NCI-H2029 (cell line): ENCODE measurements at regions not wholly inside any gene's neighbourhood (a gene's known extent, or its start where the extent isn't known, plus 50 kb on each side); places are given as distances from the start of the nearest gene placed in this dataset.
"Not testable (repeated sequence)": the region's sequence is repeated elsewhere in the genome, so short reads cannot be mapped to it uniquely, and the experiment has no call there.

Experiments used
- DNase-seq: peaks from one replicate; lab custom pipeline; 2025; lab: John Stamatoyannopoulos, UW

DNA sequence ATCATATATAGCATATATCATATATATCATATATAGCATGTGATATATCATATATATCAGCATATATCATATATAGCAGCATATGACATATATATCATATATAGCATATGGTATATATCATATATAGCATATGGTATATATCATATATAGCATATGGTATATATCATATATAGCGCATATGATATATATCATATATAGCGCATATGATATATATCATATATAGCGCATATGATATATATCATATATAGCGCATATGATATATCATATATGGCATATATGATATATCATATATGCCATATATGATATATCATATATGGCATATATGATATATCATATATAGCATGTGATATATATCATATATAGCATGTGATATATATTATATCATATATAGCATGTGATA, 680.4 kb upstream of the HS3ST1 start:
- not testable (repeated sequence) for DNase-seq

DNA sequence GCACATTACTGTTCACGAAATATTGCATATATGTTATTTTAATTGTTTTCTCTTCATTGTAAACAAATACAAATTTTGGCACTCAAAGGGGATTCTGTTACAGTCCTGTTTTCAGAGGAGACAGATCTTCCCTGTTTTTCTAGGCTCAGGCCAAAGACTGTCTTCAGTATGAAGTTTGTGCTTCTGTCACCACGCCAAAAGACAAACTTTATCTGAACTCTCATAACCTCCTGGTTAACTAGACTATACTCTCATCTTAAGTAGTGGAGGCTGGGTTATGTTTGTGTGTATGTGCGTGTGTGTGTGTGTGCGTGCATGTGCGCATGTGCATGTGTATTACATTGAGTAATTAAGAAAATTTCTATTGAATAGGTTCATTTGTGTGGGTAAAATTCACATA, 676.8 kb upstream of the HS3ST1 start:
- DNase-seq = no peak

DNA sequence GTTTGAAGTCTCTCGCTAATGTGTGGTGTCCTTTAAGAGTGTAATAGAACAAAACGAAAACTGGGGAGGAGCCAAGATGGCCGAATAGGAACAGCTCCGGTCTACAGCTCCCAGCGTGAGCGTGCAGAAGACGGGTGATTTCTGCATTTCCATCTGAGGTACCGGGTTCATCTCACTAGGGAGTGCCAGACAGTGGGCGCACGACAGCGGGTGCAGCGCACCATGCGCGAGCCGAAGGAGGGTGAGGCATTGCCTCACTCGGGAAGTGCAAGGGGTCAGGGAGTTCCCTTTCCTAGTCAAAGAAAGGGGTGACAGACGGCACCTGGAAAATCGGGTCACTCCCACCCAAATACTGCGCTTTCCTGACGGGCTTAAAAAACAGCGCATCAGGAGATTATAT, 661.2 kb upstream of the HS3ST1 start:
- DNase-seq = not testable (repeated sequence)

DNA sequence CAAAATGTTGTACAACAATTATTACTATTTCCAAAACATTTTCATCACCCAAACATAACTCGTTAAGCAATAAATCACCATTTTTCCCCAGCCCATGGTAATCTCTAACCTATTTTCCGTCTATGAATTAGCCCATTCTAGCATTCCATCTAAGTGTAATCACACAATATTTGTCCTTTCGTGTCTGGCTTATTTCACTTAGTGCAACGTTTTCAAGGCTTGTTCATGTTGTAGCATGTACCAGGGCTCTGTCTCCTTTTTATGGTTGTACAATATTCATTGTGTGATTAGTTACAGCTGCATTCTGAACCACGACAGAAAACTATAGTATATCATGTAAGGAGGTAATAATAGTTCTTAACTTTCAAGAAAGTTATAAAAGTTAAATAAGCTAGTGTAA, 656.0 kb upstream of the HS3ST1 start:
- DNase-seq = no peak

DNA sequence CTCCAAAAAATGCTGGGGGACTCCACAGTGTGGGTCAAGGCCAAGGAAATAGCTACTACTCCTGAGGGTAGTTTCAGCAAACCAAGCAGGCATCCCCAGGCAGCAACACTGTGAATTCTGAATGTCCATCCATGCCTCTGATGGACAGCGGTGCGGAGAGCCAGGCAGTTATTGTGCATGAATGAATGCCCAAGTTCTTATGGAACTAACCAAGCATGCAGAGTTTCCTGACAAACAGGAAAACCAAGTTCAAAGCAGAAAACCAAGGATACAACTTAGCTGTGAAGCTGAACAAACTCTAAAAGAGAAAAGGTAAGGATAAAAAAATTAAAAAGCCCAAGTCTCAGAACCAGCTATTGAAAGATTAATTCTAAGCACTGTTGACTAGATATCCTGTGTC, 642.6 kb upstream of the HS3ST1 start:
- no peak for DNase-seq

DNA sequence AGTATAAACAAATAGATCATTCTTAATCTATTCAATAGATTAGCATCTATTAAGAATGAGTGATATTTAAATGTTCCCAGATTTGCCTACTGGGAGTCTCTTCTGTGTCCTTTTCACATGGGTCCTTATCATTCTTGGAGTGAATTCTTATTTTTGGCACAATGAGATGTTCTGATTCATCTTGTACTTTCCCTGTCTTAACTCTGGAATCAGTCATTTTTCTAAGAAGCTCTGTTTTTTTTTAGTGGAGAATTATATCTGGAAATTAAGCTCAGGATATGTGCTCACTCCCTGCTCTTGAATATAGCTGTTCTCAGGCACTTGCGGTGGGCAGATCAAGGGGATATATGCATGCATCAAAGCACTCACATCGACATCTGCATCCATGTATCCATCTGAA, 625.3 kb upstream of the HS3ST1 start:
- no peak for DNase-seq

DNA sequence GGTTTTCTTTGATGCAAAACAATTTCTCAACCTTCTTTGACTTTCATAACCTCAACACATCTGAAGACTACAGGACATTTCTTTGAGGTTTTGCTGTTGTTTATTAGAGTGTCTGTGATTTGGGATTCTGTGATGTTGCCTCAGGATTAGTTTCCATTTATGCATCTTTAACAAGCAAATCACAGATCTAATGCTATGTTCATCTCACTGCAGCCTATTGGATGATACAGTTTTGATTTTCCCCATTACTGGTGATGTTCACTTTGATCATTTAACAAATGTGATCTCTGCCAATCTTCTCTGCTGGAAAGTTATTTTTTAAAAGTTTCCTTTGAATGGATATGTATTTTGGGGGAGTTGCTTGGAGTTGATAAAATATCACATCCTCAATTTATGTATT, 624.9 kb upstream of the HS3ST1 start:
- no peak for DNase-seq

DNA sequence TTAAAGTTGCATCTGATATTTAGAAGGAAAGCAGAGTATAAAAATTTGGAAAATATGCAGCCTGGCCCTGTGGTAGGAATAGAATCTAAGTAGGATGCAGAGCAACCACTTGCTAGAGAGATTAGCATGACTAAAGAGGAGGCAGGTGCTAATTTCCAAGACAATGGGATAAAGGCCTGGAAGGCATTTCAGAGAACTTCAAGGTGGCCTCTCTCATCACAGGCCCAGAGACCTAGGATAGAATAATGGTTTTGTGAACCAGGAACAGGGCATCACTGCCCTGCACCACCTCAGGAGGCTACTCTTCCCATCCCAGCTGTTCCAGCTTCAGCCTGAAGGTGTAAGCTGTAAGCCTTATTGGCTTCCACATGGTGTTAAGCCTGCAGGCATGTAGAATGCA, 621.7 kb upstream of the HS3ST1 start:
- no peak for DNase-seq

DNA sequence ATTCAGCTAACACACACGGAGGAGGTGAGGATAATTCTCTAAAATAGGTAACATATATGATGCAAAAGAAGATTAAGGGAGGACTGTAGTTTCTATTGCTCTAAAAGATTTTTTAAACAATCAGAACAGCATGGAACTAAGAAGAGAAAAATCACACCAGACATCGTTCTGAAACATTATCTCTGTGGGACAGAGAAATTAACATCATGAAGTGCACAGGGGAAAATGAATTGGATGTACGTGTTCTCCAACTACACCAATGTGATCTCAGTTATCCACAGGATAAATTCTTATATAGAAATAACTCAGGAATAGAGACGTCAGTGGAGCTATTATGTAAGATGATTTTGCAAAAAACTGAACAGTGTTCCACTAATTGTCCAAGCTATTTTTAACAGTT, 614.1 kb upstream of the HS3ST1 start:
- DNase-seq = no peak

DNA sequence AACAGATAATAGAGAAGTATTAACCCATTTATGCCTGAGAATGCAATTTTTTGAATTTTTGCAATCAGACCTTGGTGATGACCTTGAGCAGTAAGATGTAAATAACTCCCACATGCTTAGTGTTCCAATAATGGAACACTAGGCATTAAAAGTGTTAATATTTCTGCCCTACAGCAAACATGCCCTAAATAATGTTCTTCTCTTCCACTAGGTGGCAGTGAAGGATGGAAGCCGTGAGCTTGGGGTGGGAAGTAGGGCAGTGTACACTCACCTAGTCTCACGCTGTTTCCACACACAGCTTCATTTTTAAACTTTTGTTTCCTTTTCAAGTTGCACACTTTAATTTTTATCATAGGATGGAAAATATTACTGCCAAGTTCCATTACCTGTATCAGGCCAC, 613.1 kb upstream of the HS3ST1 start:
- DNase-seq = peak; percentile 7

DNA sequence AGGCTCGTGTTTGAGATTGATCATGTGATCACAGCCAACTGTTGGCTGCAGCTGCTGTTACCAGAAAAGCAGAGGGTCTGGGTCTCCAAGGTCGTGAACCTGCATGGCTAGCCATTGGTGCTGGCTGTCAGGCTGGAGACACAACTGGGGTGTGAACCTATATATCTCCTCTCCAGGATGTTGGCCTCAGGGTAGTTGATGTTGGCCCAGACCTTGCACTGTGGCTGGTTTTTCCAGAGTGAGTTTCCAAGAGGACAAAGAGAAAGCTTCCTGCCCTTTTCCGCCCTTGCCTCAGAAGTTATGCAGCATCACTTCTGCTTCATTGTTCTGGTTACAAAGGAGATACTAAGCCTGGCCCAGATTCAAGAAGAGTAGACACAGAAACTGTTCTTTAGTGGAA, 607.8 kb upstream of the HS3ST1 start:
- DNase-seq = no peak

DNA sequence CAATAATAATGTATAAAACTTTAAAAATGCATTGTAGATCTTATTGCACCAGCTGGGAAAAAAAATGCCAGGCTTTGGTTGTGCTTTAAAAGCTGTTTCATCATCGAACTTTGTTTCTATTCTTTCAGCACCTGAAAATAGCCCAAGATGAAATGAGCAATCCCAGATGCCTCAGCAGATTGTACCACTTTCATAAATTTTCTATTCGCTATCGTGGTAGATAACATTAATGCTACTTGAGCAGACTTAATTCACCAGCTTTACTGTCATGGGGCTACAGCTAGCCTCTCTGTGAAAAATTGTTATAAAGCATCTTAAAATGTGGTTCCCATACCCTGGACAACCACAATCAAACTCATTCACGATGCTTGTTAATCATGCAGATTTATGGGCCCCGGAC, 599.6 kb upstream of the HS3ST1 start:
- no peak for DNase-seq

DNA sequence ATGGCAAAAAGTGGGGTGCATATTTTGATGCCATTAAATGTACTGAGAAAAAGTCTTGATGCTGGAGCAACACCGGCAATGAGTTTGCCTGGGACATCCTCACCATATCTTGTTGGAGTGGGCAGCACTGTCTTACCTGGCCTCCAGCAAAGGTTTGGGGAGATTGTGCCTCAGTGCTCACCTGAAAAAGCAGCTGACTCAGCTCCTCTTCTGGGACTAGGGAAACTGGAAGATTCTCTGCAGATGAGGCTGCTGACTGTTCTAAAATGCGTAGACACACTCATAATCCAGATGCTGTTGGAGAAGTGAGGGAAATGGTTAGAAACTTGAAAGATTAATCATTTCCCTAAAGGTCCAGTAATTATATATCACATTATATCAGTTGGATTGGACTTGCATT, 593.7 kb upstream of the HS3ST1 start:
- no peak for DNase-seq

DNA sequence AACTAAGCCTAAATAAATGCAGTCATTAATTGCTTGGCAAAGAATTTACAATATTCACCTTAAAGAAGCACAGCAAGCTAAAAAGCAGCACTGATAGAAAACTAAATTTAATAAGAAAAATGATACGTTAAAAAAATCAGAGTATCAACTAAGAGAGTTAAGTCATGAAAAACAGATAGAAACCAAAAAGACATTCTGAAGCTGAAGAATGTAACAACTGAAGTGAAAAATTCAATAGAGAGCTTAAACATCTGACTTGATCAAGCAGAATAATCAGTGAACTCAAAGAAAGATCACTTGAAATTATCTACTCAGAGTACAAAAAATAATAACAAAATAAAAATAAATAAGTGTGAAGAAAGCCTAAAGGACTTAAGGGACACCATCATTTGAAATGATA, 588.0 kb upstream of the HS3ST1 start:
- DNase-seq = no peak

DNA sequence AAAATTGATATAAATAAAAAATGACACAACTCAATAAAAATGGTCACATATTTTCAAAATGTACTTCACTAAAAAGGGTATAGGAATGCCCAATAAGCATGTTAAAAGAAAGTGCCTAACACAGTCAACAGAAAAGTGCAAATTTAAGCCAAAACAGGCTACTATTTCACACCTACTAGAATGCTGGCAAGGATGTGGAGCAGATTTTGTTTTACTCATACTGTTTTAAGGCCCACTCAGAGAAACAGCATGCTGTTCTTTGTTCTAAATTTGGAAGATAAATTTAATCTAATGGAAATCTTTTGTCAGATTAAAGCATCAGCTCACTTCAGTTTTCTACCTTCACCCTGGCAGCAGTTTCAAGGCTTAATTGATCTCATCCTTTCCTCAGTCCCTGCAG, 576.8 kb upstream of the HS3ST1 start:
- no peak for DNase-seq

DNA sequence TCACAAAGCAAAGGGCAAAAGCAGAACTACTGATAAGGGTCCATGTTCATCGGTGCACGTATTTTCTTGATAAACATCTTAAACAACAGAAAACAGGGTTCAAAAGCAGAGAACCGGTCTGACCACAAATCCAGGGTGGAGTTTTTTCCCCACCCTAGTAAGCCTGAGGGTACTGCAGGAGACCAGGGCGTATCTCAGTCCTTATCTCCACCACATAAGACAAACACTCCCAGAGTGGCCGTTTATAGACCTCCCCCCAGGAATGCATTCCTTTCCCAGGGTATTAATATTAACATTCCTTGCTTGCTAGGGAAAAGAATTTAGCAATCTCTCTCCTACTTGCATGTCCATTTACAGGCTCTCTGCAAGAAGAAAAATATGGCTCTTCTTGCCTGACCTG, 567.9 kb upstream of the HS3ST1 start:
- not testable (repeated sequence) for DNase-seq

DNA sequence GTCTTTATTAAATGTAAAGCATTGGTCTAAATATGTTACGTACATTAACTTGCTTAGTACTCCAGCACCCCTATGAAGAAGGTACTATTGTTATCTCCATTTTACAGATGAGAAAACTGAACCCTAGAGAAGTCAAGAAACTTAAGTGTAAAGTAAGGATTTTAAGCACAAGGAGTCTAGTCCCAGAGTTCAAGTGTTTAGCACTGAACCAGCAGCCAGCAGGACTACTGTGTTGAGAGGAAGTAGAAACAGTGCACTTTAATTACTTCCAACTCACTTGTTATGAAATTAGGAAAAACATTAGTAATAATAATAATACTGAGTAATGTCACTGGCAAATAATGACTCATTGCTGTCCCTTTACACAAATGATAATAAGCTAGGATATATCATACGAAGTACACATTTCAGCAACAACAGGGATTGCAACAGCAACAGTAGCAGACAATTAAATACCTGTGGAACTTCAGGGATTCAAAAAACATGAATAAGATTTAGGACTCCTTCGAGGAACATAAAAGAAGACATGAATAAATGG, 548.1 kb upstream of the HS3ST1 start:
- no peak for DNase-seq

DNA sequence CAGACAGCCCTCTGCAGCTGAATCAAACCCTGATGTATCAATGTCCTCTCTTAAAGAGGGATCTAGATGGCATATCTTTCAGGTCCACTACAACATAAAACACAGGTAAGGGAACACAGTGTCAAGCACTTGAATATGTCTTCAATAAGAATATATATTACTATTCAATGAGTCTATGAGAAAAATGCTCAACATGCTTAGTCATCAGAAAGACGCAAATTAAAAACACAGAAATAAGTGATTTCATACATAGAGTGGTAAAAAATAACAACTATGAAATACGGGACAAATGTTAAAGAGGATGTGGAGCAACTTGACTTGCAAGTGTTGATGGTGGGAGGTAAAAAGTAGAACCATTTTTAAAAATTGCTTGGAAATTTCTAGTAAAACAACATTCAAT, 544.6 kb upstream of the HS3ST1 start:
- DNase-seq = no peak

DNA sequence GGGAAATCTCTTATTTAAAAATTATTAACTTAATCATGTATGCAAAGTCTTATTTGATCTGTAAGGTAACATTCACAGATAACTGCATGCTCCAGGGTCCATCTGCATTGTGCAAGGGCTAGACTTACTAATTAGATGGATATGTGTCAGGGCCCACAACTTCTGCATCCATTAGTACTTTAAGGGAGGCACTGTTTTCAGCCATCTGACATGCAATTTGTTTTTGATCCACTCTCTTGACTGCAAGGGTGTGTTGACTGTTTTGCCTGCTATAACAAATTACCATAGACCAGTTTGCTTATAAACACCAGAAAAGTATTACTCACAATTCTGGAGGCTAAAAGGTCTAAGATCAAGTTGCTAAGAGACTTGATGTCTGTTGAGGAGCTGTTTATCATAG, 542.1 kb upstream of the HS3ST1 start:
- DNase-seq = no peak

DNA sequence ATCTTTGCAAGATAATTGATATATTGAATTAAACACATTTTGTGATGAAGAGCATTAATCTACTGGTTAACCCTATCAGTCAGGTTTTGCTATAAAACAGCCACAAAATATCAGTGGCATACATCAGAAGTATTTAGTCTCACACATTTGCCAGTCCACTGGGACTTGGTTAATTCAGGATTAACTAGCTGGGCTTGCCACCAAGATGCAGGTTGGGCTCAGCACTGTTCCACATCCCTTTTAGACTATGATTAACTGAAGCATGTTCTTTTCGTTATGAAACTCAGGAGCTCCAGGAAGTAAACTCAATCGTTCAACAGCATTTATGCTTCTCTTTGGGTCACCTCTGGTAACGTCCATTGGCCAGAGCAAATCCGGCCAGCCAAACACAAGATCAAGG, 538.1 kb upstream of the HS3ST1 start:
- DNase-seq = no peak

DNA sequence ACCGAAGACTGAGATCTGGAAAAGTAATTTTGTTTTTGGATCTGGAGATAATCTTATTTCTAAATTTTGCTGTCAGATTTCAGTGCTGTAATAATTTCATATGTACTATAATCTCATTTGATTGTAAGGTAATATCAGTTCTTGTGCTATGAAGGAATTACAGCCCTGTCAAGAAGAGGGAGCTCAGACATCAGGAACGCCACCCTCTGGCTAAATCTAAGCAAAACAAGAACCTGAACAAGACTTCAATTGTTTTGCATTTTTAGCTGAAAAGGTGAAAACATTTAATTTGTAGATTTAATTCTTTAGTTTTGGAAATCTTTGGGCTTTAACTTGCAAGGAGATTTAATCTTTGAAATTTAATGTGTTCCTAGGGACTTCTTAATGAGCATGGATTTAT, 525.4 kb upstream of the HS3ST1 start:
- no peak for DNase-seq

DNA sequence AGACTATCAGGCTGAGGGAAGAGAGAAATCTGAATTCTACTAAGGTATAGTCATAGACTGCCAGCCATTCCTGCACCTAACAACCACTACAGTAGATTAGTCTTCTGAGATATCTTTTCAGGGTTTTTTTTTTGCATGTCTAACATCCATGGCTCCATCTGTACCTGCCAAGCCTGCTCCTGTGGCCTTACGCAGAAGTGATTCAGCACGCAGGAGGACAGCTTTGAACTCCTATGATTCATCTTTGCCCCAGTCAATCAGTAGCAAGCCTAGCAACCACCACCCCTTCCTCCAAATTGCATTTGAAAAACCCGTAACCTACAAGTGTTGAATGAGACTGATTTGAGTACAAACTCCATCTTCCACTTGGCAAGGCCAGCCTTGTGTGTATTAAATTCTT, 520.7 kb upstream of the HS3ST1 start:
- no peak for DNase-seq

DNA sequence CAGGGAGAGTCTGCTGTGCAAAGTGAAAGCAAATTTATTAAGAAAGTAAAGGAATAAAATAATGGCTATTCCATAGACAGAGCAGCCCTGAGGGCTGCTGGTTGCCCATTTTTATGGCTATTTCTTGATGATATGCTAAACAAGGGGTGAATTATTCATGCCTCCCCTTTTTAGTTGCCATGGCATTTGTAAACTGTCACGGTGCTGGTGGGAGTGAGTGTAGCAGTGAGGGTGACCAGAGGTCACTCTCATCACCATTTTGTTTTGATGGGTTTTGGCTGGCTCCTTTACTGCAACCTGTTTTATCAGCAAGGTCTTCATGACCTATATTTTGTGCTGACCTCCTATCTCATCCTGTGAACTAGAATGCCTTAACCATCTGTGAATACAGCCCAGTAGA, 518.9 kb upstream of the HS3ST1 start:
- not testable (repeated sequence) for DNase-seq

DNA sequence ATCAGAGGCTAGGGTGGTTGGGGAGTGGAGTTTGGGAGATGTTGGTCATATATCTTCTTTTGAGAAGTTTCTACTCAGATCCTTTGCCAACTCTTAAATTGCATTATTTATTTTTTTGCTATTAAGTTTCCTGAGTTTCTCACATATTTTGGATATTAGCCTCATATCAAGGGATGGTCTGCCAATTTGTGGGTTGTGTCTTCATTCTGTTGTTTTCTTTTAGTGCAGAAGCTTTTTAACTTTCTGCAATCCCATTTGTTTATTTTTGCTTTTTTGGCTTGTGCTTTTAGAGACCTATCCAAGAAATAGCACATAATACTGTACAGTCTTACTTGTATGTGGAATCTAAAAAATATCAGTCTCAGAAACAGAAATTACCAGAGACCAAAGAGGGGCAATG, 509.2 kb upstream of the HS3ST1 start:
- no peak for DNase-seq

DNA sequence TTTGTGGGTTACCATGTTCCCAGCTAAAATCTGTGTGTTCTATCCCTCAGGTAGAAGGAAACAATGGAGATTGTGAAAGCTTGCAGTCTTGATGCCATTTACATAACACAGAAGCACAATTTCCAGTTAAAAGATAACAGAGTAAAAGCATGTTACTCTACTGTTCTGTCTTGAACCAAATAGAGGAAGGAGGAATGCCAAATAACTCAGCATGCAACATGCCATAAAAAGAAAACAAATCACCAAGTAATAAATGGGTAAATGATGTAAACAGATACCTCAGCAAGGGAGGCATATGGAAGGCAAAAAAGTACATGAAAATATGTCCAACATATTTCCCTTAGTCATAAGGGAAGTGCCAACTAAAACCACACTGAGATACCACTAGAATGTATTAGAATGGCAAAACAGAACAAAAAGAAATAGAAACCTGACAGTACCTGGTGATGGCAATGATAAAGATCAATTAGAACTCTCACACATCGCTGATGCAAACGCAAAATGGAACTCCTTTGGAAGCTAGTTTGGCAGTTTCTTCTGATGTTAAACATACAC, 502.6 kb upstream of the HS3ST1 start:
- no peak for DNase-seq
